Adipocyte (in vitro differentiated cells): ENCODE measurements at regions not wholly inside any gene's neighbourhood (a gene's known extent, or its start where the extent isn't known, plus 50 kb on each side); places are given as distances from the start of the nearest gene placed in this dataset.

Experiments used
- DNase-seq: peaks from one replicate; pipeline ENCODE4 v3.0.0-alpha.2; 2015; ENCODE audit warnings: low read depth
- H3K27me3 ChIP-seq: replicated peaks from 2 replicates; pipeline ENCODE4 v1.7.0; 2013; ENCODE audit warnings: mild to moderate bottlenecking, low read length, moderate library complexity; ENCODE audit not compliant: control insufficient read depth, insufficient read depth
- H3K36me3 ChIP-seq: 2 replicates; pipeline ENCODE4 v1.7.0; 2013; ENCODE audit warnings: low read length, mild to moderate bottlenecking, moderate library complexity; ENCODE audit not compliant: control insufficient read depth, insufficient read depth, severe bottlenecking
- H3K4me1 ChIP-seq: 2 replicates; pipeline ENCODE4 v1.7.0; 2013; ENCODE audit warnings: mild to moderate bottlenecking, low read length, moderate library complexity; ENCODE audit not compliant: control insufficient read depth, insufficient read depth
- H3K4me3 ChIP-seq: 2 replicates; pipeline ENCODE4 v1.7.0; 2013; ENCODE audit warnings: mild to moderate bottlenecking, low read length, moderate library complexity
- H3K9ac ChIP-seq: 2 replicates; pipeline ENCODE4 v1.7.0; 2013; ENCODE audit warnings: mild to moderate bottlenecking, low read length, moderate library complexity
- H3K9me3 ChIP-seq: 2 replicates; pipeline ENCODE4 v1.7.0; 2013; ENCODE audit warnings: mild to moderate bottlenecking, low read length, moderate library complexity; ENCODE audit not compliant: control insufficient read depth

- H3K4me3 ChIP-seq = no peak overlapping the region
- no peak for DNase-seq
Measured at GRCh38 chr9:106751681-106752080, 111.3 kb upstream of the ZNF462 start.

GRCh38 chr9:106752581-106752980 lies 110.4 kb upstream of the ZNF462 start:
- no peak for DNase-seq
- H3K4me1 ChIP-seq = no peaks in the 10 kb centered on the region
- no peaks in the 10 kb centered on the region for H3K36me3 ChIP-seq
- no peaks in the 10 kb centered on the region for H3K27me3 ChIP-seq
- H3K9ac ChIP-seq = no peak overlapping the region
- H3K4me3 ChIP-seq = no peak overlapping the region
- H3K9me3 ChIP-seq = no peaks in the 10 kb centered on the region

More at GRCh38 chr9:106751681-106752080, 111.3 kb upstream of the ZNF462 start:
- Histone ChIP-seq H3K9me3 (no peaks in the 10 kb centered on the region), H3K36me3 (no peaks in the 10 kb centered on the region), H3K9ac (no peak overlapping the region), H3K27me3 (no peaks in the 10 kb centered on the region), H3K4me1 (no peaks in the 10 kb centered on the region)

- no peak overlapping the region for H3K9ac ChIP-seq
- no peak for DNase-seq
- H3K27me3 ChIP-seq = no peaks in the 10 kb centered on the region
- no peaks in the 10 kb centered on the region for H3K4me1 ChIP-seq
- no peaks in the 10 kb centered on the region for H3K36me3 ChIP-seq
- no peaks in the 10 kb centered on the region for H3K9me3 ChIP-seq
- H3K4me3 ChIP-seq = no peak overlapping the region
Measured at GRCh38 chr9:106753155-106753671, 109.8 kb upstream of the ZNF462 start.

- Histone ChIP-seq H3K4me3 (no peak overlapping the region), H3K4me1 (no peaks in the 10 kb centered on the region), H3K27me3 (no peaks in the 10 kb centered on the region), H3K36me3 (no peaks in the 10 kb centered on the region), H3K9ac (no peak overlapping the region), H3K9me3 (no peaks in the 10 kb centered on the region)
- no peak for DNase-seq
Measured at GRCh38 chr9:106755736-106756135, 107.2 kb upstream of the ZNF462 start.

GRCh38 chr9:106757514-106757913 lies 105.5 kb upstream of the ZNF462 start:
- no peak for DNase-seq
- Histone ChIP-seq H3K36me3 (no peaks in the 10 kb centered on the region), H3K4me1 (no peaks in the 10 kb centered on the region), H3K27me3 (no peaks in the 10 kb centered on the region), H3K4me3 (no peak overlapping the region), H3K9me3 (no peaks in the 10 kb centered on the region), H3K9ac (no peak overlapping the region)

GRCh38 chr9:106758911-106759310 lies 104.1 kb upstream of the ZNF462 start:
- no peaks in the 10 kb centered on the region for H3K36me3 ChIP-seq
- H3K4me3 ChIP-seq = no peak overlapping the region
- no peaks in the 10 kb centered on the region for H3K4me1 ChIP-seq
- no peak overlapping the region for H3K9ac ChIP-seq
- no peaks in the 10 kb centered on the region for H3K9me3 ChIP-seq
- DNase-seq = peak; percentile 9
- H3K27me3 ChIP-seq = no peaks in the 10 kb centered on the region

- no peak overlapping the region for H3K4me3 ChIP-seq
- H3K9ac ChIP-seq = no peak overlapping the region
- no peaks in the 10 kb centered on the region for H3K36me3 ChIP-seq
- H3K27me3 ChIP-seq = no peaks in the 10 kb centered on the region
- no peak for DNase-seq
- no peaks in the 10 kb centered on the region for H3K9me3 ChIP-seq
- no peaks in the 10 kb centered on the region for H3K4me1 ChIP-seq
Measured at GRCh38 chr9:106761493-106761892, 101.5 kb upstream of the ZNF462 start.

GRCh38 chr9:106766616-106767015 lies 96.3 kb upstream of the ZNF462 start:
- Histone ChIP-seq H3K27me3 (no peaks in the 10 kb centered on the region), H3K9me3 (no peaks in the 10 kb centered on the region), H3K9ac (no peak overlapping the region), H3K4me1 (peaks cover 8% of the 10 kb centered on the region), H3K4me3 (no peak overlapping the region), H3K36me3 (no peaks in the 10 kb centered on the region)
- DNase-seq = no peak

- Histone ChIP-seq H3K4me3 (no peak overlapping the region), H3K27me3 (no peaks in the 10 kb centered on the region), H3K9me3 (no peaks in the 10 kb centered on the region), H3K36me3 (no peaks in the 10 kb centered on the region), H3K4me1 (peaks cover 30% of the 10 kb centered on the region), H3K9ac (no peak overlapping the region)
- no peak for DNase-seq
Measured at GRCh38 chr9:106769331-106769730, 93.6 kb upstream of the ZNF462 start.

GRCh38 chr9:106771608-106772007 lies 91.4 kb upstream of the ZNF462 start:
- H3K27me3 ChIP-seq = no peaks in the 10 kb centered on the region
- DNase-seq = no peak
- H3K4me3 ChIP-seq = peak overlapping the region; percentile 58
- no peaks in the 10 kb centered on the region for H3K9me3 ChIP-seq
- peak overlapping the region; percentile 69 for H3K9ac ChIP-seq
- H3K4me1 ChIP-seq = peaks cover 30% of the 10 kb centered on the region
- no peaks in the 10 kb centered on the region for H3K36me3 ChIP-seq

- Histone ChIP-seq H3K27me3 (no peaks in the 10 kb centered on the region), H3K4me3 (peak overlapping the region; percentile 58), H3K9ac (peak overlapping the region; percentile 69), H3K36me3 (no peaks in the 10 kb centered on the region), H3K4me1 (peaks cover 27% of the 10 kb centered on the region), H3K9me3 (no peaks in the 10 kb centered on the region)
- peak; percentile 73 for DNase-seq
Measured at GRCh38 chr9:106772523-106773290, 90.3 kb upstream of the ZNF462 start.

- H3K27me3 ChIP-seq = no peaks in the 10 kb centered on the region
Measured at GRCh38 chr9:106773750-106774149, 89.2 kb upstream of the ZNF462 start.

More at GRCh38 chr9:106773750-106774149, 89.2 kb upstream of the ZNF462 start:
- H3K9me3 ChIP-seq = no peaks in the 10 kb centered on the region
- H3K4me1 ChIP-seq = peaks cover 22% of the 10 kb centered on the region
- no peak overlapping the region for H3K4me3 ChIP-seq
- DNase-seq = no peak
- H3K9ac ChIP-seq = no peak overlapping the region
- H3K36me3 ChIP-seq = no peaks in the 10 kb centered on the region
